ENCODE measurements at regions not wholly inside any gene's neighbourhood (a gene's known extent, or its start where the extent isn't known, plus 50 kb on each side); places are given as distances from the start of the nearest gene placed in this dataset.
A peak's percentile ranks its signal among the peaks of the same experiment; 100 is the strongest.
"Not testable (repeated sequence)": the region's sequence is repeated elsewhere in the genome, so short reads cannot be mapped to it uniquely, and the experiment has no call there.

DNA sequence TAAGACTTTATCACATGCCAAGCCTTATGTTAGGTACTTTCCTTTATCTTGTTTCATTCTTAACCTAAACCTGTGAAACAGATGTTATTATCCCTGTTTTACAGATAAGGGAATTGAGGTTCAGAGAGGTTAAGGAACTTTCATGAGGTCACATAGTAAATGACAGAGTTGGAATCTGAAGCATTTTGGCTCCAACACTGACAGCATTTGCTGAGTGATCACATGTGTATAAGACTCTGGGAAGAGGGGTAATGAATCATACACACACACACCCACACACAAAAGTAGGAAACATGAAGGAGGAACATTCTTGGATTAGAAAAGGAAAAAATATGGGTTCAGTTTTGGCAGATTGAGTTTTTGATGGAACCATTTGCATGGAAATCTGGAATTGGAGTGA lies 212.5 kb downstream of the GJA1 start:
- no peak for DNase-seq

GRCh38 chr6:121649951-121650350 lies 214.5 kb downstream of the GJA1 start:
- no peak for DNase-seq

DNA sequence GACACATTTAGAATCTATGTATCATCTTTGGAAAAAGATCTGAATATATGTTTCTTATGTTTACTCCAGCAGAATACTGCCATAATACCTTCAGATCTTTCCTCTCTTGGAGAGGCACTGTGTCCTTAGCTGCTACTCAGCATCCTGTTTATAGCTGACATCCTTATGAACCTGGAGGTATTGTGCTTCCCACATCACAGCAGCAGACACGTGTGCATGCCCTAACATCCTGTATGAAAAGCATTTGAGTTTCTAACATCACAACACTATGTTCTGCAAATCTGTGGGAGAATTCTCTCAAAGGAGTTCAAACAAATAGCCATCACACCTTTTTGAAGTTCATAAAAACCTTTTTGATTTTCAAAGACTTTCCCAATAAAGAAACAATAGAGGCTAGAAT lies 216.0 kb downstream of the GJA1 start:
- no peak for DNase-seq

DNA sequence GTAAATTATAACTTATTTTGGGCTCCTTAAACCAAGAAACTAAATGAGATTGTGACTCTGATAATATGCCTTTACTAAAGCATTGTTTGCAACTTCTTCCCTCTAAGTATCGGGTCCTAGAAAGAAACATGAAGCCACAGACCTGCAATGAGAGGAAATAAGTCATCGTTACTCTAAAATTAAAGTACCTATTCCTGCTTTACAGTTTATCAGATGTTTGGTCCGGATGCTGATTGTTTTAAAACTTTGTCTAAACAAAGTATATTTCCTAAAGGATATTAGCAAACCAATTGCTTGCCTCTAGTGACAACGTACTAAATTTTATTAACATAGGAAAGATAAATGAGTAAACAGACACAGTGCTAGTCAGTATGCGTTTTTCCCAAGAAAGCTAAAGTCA lies 216.8 kb downstream of the GJA1 start:
- no peak for DNase-seq

DNA sequence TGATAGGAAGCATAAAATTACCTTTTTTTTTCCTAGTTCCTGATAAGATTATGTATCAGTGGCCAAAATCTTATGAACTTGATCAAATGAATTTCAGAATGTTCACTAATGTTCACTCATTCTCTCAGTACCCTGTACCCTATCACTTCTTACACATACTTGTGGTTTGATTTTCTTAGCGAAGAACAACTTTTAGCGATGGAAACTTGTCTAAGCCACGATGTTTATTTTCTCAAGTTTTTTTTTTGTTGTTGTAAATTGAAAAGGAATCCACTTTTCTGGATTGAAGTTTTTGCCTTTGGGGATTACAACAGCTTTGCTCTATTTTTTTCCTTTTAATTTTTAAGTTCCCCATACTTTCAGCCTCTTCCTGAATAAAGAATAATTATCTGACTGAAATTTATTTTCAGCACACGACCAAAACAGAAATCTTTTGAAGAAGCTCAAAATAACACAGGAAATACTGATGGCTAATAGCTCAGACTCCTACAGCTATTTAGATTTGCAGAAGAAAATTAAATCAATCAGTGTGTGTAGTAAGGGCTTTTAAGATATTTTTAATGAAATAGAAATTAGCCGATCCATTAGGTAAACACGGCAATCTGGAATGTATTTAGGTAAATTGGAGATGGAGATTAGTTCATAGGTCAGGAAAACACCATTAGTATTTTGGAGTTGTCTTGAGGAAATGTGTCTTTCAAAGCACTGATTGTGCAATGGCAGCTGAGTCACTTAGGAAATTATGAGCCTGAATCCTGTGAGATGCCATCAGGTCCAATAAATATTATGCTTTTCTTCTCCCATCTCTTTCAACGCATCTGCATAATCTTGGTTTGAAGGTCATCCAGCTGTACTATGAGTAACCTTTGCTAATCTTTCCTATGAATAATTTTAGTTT lies 217.5 kb downstream of the GJA1 start:
- peak in 1 of 2 donors; percentile 9 for DNase-seq

DNA sequence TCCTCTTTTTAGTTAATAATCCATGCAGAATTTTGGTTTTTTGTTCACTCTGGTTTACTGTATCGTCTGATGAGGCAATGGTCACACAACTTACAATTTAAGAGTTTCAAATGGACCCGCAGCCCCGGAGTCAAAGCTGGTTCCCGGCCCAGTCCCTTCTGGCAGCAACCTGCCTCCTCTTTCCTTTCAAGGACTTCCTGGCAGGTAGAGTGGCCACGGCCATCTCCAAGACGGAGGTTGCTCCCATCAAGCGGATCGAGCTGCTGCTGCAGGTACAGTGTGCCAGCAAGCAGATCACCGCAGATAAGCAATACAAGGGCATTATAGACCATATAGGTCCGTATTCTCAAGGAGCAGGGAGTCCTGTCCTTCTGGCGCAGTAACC lies 218.2 kb downstream of the GJA1 start:
- no peak for DNase-seq

DNA sequence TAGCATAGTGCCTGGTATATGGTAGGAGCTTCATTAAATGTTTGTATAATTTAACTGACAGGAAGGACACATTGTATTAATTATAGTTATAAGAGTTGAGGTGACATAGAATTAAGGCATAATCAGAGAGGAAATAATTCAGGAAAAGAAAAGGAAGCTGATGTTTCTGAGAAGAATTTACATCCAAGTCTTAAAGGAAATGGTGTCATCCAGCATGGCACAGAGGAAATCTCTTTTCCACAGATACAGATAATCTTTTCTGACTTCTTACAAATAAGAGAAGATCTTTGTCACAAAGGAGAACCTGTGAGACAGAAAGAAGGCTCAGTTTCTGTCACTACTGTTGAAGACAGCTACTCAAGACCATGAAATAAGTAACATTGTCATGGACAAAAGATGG lies 222.5 kb downstream of the GJA1 start:
- DNase-seq: no peak

GRCh38 chr6:121660277-121660676 lies 224.8 kb downstream of the GJA1 start:
- no peak for DNase-seq

DNA sequence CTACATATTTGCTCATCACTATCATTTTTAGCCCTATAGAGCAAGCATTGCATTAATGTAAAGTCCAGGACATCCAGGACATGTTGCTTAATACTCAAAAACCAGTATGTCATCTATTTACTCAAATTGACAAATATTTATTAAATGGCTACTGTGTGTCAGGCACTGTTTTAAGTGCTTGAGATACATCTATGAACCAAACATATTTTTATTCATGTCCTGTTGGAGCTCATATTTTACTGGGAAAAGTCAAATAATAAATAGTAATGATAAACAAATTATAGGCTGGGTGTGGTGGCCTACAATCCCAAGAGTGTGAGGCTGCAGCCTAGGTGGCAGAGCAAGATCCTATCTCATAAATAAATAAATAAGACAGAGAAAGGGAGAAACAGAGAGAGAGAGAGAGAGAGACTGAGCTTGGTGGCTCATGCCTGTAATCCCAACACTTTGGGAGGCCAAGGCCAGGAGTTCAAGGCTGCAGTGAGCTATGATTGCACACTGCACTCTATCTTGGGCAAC lies 227.9 kb downstream of the GJA1 start:
- no peak for DNase-seq

GRCh38 chr6:121664158-121664557 lies 228.7 kb downstream of the GJA1 start:
- no peak for DNase-seq

DNA sequence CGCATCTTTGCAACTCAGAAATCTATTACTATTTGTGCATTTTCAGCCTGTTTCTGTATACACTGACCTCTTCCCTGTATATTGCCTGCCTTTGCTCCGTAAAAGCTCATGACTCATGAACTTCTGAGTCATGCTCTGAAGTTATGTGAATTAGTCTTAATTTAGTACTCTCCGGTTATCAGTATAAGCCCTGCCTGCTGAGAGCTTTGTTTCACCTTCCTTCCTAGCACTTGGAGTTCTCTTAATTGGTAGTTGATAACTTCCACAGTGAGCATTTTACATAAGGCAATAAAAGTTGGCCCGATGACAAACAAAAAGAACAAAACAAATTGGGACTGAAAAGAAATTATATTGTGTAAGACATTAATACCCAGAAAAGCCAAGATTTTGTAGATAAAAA lies 231.4 kb downstream of the GJA1 start:
- DNase-seq: peak in 1 of 2 donors; percentile 68

DNA sequence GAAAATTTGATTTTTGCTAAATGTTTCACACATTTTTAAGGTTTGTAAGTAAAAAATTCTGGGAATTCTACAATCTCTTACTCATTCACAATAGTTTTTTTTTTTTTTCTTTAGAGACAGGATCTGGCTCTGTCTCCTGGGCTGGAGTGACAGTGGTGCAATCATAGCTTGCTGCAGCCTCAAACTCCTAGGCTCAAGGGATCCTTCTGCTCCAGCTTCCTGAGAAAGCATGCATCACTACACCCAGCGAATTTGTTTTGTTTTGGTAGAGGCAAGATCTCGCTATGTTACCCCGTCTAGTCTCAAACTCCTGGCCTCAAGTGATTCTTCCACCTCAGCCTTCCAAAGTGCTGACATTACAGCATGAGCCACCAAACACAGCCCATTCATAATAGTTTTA lies 232.8 kb downstream of the GJA1 start:
- no peak for DNase-seq

- DNase-seq: no peak
These were observed 235.1 kb downstream of the GJA1 start for GRCh38 chr6:121670511-121670910.

- DNase-seq: no peak
These were observed 242.1 kb downstream of the GJA1 start for GRCh38 chr6:121677571-121677970.

- DNase-seq: no peak
These were observed 242.8 kb downstream of the GJA1 start for GRCh38 chr6:121678245-121678644.

DNA sequence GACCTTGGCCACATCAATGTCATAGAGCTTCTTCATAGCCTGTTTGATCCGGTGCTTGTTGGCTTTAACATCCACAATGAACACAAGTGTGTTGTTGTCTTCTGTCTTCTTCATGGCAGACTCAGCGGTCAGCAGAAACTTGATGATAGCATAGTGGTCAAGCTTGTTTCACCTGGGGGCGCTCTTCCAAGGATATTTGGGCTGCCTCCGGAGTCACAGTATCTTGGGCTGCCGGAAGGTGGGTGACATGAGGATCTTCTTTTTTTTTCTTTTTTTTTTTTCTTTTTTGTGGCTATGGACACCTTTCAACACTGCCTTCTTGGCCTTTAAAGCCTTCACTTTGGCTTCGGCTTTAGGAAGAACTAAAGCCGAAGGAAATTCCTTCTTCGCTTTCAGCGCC lies 244.6 kb downstream of the GJA1 start:
- no peak for DNase-seq

DNA sequence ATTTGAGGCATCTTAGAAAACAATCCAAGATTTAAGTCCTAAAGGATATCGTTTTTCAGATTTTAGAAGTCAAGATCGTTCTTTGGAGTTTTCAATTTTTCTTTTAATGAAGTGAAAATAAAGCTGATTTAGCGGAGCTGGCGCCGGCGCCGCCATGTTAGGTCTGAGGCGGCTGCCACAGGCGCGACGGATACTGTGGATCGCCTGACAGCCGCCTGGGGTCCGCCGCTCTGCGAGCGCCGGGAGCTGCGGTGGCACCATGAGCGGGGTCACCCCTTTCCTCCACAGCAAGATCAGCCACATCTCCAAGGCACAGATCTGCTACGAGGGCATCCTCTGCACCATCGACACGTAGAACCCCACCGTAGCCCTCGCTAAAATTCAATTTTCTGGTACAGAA lies 247.2 kb downstream of the GJA1 start:
- no peak for DNase-seq

- not testable (repeated sequence) for DNase-seq
These were observed 250.4 kb downstream of the GJA1 start for GRCh38 chr6:121685806-121686205.

DNA sequence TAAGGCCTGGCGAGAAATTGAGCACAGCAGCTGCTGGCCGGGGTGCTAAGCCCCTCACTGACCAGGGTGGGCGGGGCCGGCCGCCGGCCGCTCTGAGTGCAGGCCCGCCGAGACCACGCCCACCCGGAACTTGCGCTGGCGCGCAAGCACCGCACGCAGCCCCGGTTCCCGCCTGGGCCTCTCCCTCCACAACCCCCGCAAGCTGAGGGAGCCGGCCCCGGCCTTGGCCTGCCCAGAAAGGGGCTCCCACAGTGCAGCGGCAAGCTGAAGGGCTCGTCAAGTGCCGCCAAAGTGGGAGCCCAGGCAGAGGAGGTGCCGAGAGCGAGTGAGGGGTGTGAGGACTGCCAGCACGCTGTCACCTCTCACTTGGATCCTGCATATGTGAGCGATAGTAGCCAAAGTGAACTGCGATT lies 251.2 kb downstream of the GJA1 start:
- DNase-seq: no peak

GRCh38 chr6:121688974-121689373 lies 253.5 kb downstream of the GJA1 start:
- DNase-seq: no peak

DNA sequence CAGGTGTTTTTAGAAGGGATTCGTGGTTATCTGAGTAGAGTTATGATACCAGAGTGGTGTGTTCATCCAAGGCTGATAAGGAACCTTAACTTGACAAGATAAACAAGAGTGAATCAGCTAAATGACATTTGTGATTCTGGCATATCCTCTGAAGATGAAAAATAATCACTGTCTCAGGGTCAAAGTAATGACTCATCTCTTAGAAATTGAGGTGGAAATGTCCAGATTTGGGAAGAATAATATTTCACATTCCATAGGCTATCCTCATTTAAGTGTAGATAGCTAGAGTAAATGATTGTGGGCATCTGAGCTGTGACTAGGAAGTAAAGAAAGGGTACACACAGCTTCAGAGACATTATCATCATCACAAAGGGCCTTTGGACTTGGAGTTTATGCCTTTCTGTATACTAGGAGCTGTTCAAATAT lies 255.7 kb downstream of the GJA1 start:
- no peak for DNase-seq

DNA sequence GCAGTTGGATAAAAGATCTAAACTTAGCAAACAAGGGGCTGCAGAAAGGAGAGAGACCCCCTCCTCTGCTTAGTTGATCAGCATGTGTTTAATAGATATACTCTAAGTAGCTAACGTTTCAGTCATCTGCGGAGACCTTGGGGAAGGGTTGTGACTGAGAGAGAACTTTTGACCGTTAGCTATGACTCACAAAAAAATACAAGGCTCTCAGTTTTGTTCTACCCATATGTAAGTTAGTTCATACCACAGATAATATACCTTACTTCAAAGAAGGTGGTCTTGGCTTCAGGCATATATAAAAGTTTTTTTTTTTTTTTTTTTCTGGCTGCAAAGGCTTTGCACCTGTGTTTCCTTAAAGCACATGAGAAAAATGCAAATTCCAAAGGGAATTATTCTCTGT lies 258.9 kb downstream of the GJA1 start:
- no peak for DNase-seq

- DNase-seq: no peak
These were observed 259.4 kb downstream of the GJA1 start for GRCh38 chr6:121694801-121695251.

DNA sequence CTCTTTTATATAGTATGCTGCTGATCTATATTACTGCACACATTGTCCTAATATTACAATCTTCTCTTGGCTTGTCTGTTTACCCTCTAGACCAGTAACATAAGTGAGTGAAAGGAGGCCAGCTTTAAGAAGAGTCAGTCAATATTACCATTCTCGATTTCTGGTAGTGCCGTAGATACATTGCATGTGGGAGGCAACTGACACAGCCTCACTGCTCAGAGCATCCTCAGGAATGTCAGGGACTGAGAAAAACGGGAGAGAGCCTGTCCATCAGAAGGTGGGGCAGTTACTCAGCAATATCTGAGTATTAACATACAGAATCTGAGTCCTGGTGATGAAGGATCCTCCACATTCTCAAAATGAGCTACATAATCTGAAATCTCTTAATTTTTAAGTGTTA lies 259.9 kb downstream of the GJA1 start:
- DNase-seq: no peak

DNA sequence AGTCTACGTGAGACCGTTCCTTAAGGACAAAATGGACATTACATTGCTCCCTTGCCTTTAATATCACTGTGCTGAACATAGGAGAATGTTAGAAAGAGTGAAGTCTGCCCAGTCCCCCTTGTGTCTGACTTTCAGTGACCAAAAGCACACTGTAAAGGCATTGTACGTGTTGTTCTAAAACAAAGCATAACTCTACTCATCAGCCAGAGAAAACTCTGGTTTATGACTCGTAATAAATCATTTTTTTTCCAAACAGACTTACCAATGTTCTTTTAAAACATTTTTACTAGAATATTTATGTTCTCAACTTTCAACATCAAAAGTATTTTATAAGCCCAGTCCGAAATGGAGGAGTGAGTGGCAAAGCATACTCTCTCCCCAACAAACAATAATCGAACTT lies 262.5 kb downstream of the GJA1 start:
- DNase-seq: no peak

Measured in bone marrow (tissue), 2 donors.